ENCODE measurements at regions not wholly inside any gene's neighbourhood (a gene's known extent, or its start where the extent isn't known, plus 50 kb on each side); places are given as distances from the start of the nearest gene placed in this dataset.

DNA sequence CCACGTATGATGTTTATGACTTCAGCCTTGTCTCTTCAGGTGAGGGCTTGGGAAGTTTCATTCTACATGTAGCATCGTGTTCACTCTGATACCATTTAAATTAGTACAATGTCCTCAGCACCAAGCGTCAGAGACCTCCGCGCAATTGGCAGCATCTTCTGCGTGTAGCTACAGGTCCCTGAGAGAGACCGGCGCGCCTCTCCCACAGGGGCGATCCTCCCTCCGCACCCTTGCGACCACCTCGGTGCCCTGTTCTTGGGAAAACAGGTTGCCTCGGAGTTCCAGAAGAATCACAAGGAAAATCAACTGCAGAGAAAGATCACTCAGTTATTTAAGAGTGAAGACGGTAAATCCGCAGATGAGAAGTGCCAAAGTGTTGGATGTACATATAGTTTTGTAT is 206.2 kb downstream of the GATA3 start:
- TF ChIP-seq YY1 (IDR thresholded peaks at IDR 0.05) (no peak), GABPA (IDR thresholded peaks at IDR 0.05 in 1 of 2, conservative IDR thresholded peaks at IDR 0.05 in 1 of 2) (no peak), TAF1 (conservative IDR thresholded peaks at IDR 0.05) (no peak), RXRA (IDR thresholded peaks at IDR 0.05) (no peak)
- TF ChIP-seq, protein P1, sequence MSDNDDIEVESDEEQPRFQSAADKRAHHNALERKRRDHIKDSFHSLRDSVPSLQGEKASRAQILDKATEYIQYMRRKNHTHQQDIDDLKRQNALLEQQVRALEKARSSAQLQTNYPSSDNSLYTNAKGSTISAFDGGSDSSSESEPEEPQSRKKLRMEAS (IDR thresholded peaks at IDR 0.05) = no peak
- TF ChIP-seq, protein P2, sequence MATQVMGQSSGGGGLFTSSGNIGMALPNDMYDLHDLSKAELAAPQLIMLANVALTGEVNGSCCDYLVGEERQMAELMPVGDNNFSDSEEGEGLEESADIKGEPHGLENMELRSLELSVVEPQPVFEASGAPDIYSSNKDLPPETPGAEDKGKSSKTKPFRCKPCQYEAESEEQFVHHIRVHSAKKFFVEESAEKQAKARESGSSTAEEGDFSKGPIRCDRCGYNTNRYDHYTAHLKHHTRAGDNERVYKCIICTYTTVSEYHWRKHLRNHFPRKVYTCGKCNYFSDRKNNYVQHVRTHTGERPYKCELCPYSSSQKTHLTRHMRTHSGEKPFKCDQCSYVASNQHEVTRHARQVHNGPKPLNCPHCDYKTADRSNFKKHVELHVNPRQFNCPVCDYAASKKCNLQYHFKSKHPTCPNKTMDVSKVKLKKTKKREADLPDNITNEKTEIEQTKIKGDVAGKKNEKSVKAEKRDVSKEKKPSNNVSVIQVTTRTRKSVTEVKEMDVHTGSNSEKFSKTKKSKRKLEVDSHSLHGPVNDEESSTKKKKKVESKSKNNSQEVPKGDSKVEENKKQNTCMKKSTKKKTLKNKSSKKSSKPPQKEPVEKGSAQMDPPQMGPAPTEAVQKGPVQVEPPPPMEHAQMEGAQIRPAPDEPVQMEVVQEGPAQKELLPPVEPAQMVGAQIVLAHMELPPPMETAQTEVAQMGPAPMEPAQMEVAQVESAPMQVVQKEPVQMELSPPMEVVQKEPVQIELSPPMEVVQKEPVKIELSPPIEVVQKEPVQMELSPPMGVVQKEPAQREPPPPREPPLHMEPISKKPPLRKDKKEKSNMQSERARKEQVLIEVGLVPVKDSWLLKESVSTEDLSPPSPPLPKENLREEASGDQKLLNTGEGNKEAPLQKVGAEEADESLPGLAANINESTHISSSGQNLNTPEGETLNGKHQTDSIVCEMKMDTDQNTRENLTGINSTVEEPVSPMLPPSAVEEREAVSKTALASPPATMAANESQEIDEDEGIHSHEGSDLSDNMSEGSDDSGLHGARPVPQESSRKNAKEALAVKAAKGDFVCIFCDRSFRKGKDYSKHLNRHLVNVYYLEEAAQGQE (IDR thresholded peaks at IDR 0.05) = no peak
- TF ChIP-seq, protein P3, sequence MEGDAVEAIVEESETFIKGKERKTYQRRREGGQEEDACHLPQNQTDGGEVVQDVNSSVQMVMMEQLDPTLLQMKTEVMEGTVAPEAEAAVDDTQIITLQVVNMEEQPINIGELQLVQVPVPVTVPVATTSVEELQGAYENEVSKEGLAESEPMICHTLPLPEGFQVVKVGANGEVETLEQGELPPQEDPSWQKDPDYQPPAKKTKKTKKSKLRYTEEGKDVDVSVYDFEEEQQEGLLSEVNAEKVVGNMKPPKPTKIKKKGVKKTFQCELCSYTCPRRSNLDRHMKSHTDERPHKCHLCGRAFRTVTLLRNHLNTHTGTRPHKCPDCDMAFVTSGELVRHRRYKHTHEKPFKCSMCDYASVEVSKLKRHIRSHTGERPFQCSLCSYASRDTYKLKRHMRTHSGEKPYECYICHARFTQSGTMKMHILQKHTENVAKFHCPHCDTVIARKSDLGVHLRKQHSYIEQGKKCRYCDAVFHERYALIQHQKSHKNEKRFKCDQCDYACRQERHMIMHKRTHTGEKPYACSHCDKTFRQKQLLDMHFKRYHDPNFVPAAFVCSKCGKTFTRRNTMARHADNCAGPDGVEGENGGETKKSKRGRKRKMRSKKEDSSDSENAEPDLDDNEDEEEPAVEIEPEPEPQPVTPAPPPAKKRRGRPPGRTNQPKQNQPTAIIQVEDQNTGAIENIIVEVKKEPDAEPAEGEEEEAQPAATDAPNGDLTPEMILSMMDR (IDR thresholded peaks at IDR 0.05; ENCODE audit: low read depth, low read length, missing input control) = no peak
- TF ChIP-seq, protein P4, sequence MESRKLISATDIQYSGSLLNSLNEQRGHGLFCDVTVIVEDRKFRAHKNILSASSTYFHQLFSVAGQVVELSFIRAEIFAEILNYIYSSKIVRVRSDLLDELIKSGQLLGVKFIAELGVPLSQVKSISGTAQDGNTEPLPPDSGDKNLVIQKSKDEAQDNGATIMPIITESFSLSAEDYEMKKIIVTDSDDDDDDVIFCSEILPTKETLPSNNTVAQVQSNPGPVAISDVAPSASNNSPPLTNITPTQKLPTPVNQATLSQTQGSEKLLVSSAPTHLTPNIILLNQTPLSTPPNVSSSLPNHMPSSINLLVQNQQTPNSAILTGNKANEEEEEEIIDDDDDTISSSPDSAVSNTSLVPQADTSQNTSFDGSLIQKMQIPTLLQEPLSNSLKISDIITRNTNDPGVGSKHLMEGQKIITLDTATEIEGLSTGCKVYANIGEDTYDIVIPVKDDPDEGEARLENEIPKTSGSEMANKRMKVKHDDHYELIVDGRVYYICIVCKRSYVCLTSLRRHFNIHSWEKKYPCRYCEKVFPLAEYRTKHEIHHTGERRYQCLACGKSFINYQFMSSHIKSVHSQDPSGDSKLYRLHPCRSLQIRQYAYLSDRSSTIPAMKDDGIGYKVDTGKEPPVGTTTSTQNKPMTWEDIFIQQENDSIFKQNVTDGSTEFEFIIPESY (IDR thresholded peaks at IDR 0.05) = no peak
